Endodermal cell (in vitro differentiated cells): ENCODE measurements at regions not wholly inside any gene's neighbourhood (a gene's known extent, or its start where the extent isn't known, plus 50 kb on each side); places are given as distances from the start of the nearest gene placed in this dataset.
A peak's percentile ranks its signal among the peaks of the same experiment; 100 is the strongest.

Experiments
- DNase-seq: peaks from one replicate; pipeline ENCODE4 v3.0.0-alpha.2; 2017
- H3K27ac ChIP-seq: 2 replicates; pipeline ENCODE4 v1.5.1; 2013; ENCODE audit warnings: mild to moderate bottlenecking, low read depth, low read length, moderate library complexity
- H3K27me3 ChIP-seq: 2 replicates; pipeline ENCODE4 v1.6.1; 2013; ENCODE audit warnings: mild to moderate bottlenecking, low read length, moderate library complexity; ENCODE audit not compliant: insufficient read depth, control insufficient read depth, poor library complexity, severe bottlenecking
- H3K36me3 ChIP-seq: 2 replicates; pipeline ENCODE4 v1.7.0; 2013; ENCODE audit warnings: mild to moderate bottlenecking, low read length, moderate library complexity; ENCODE audit not compliant: control insufficient read depth, insufficient read depth
- H3K4me1 ChIP-seq: one replicate; pipeline ENCODE4 v1.7.0; 2013; ENCODE audit warnings: low read length; ENCODE audit not compliant: control insufficient read depth, insufficient read depth
- H3K4me3 ChIP-seq: 2 replicates; pipeline ENCODE4 v1.5.1; 2013; ENCODE audit warnings: mild to moderate bottlenecking, low read length, moderate library complexity
- H3K9ac ChIP-seq: 2 replicates; pipeline ENCODE4 v1.6.1; 2013; ENCODE audit warnings: mild to moderate bottlenecking, low read length, moderate library complexity; ENCODE audit not compliant: poor library complexity, severe bottlenecking; ENCODE audit errors: extremely low read depth
- H3K9me3 ChIP-seq: 2 replicates; pipeline ENCODE4 v1.6.1; 2013; ENCODE audit warnings: mild to moderate bottlenecking, low read length, moderate library complexity; ENCODE audit not compliant: control insufficient read depth
- H3K27ac Mint-ChIP-seq: 2 replicates; pipeline ENCODE4 v1.8.0; 2020; ENCODE audit warnings: mixed read lengths
- H3K27me3 Mint-ChIP-seq: 2 replicates; pipeline ENCODE4 v1.8.0; 2021; ENCODE audit warnings: mild to moderate bottlenecking, mixed read lengths; ENCODE audit not compliant: insufficient read depth
- H3K36me3 Mint-ChIP-seq: 2 replicates; pipeline ENCODE4 v1.8.0; 2020; ENCODE audit warnings: low read depth, mixed read lengths
- H3K4me1 Mint-ChIP-seq: 2 replicates; pipeline ENCODE4 v1.8.0; 2020; ENCODE audit warnings: mixed read lengths
- H3K4me3 Mint-ChIP-seq: 2 replicates; pipeline ENCODE4 v1.8.0; 2020; ENCODE audit warnings: mild to moderate bottlenecking, moderate library complexity, mixed read lengths
- H3K9me3 Mint-ChIP-seq: 2 replicates; pipeline ENCODE4 v1.8.0; 2020; ENCODE audit warnings: mild to moderate bottlenecking, mixed read lengths
- CTCF ChIP-seq: fragments of 200-600 bp; sonication (generic); conservative IDR thresholded peaks from 2 replicates; pipeline ENCODE4 v1.5.0; 2021; ENCODE audit warnings: antibody characterized with exemption, mild to moderate bottlenecking
- WGBS, 2 experiments: methylation state at CpG; one replicate each; pipeline versions ENCODE4 v1.1.5 to v1.1.7; 2013; ENCODE audit warnings: missing lambda C conversion rate in 2 of 2, mixed read lengths in 1 of 2; ENCODE audit not compliant: insufficient coverage in 1 of 2, insufficient read length in 1 of 2; 5-methylcytosine and 5-hydroxymethylcytosine counted together

DNA sequence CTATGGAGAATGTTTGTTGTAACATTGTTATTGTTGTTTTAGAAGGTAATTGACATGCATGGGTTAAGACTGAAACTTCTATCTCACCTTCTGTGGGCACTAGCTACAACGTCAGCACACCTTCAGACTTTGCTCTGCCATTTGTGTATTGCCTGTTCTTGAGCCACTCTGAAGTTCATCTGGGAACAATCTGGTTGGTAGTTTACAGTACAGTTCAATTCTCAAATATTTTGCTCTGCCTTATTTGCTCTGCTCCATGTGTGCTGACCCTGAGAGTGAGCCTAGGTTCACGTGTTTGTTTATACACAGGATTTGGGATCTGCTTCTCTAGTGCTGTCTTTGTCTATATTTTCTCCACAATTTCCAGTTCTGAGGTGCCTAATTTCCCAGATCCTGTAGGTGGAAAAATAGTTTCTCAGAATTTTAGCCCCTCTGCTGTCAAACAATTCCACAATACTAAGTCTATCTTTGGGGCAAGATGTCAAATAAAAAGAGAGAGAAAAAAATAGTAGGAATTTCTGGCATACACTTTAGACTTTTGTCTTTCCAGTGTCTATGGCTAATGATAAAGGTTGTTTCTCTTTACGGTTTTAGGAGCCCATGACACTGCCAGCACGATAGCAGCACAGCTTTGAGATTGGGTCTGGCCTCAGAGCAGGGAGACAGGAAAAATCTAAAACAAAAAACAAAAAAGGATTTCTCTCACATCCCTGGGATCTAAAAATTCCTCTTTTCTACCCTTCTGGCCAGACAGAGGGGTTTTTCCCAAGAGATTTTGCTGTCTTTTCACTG, 721.4 kb downstream of the VGLL3 start:
- Mint-ChIP-seq H3K4me3 (no peak overlapping the region), H3K36me3 (no peaks in the 10 kb centered on the region), H3K27ac (peak overlapping the region; percentile 41), H3K9me3 (peaks cover 8% of the 10 kb centered on the region), H3K27me3 (no peaks in the 10 kb centered on the region), H3K4me1 (peaks cover 10% of the 10 kb centered on the region)
- Histone ChIP-seq H3K4me1 (no peaks in the 10 kb centered on the region), H3K27me3 (no peaks in the 10 kb centered on the region), H3K9me3 (peaks cover 5% of the 10 kb centered on the region), H3K36me3 (no peaks in the 10 kb centered on the region), H3K9ac (no peak overlapping the region), H3K27ac (no peak overlapping the region), H3K4me3 (no peak overlapping the region)
- DNase-seq: no peak
- TF ChIP-seq CTCF: no peak
- WGBS, 2 experiments: 86 to 87% methylated on average over 3 to 4 of the region's 4 CpGs

DNA sequence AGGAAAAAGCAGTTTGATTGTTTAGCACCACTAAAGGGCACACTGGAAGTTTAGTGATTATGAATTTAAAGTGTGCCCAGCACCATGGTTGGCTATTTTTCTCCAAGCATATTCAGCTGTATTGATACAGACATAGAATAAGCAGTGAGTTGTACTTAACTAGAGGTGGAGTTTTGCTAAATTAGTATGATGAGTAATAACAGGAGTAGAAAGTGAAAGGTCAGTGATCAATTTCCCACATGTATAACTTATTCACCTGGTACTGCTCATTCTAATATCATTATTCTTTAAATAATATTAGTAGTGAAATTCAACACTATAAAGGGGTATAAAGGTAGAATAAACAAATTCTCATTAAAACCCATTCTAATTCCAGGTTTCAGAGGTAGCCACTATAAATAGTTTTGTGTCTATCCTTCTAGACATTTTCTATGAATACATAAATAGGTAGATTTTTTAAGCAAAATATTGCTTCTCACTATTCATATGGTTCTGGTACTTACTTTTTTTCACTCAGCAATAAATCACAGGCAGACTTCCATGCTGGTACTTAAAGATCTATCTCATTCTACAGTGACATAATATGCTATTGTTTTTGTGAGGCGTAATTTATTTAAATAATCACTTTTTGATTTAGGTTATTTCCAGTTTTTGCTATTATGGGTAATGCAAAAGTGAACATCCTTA, 732.9 kb downstream of the VGLL3 start:
- no CpG with 5 or more reads among the region's 1 CpG for WGBS, 2 experiments

GRCh38 chr3:86254480-86254879, 736.5 kb downstream of the VGLL3 start:
- H3K27me3 ChIP-seq: no peaks in the 10 kb centered on the region
- no peaks in the 10 kb centered on the region for H3K4me1 Mint-ChIP-seq

More for the DNA sequence above, 732.9 kb downstream of the VGLL3 start:
- Histone ChIP-seq H3K36me3 (no peaks in the 10 kb centered on the region), H3K27me3 (no peaks in the 10 kb centered on the region), H3K4me3 (no peak overlapping the region), H3K9me3 (peaks cover 7% of the 10 kb centered on the region), H3K4me1 (no peaks in the 10 kb centered on the region), H3K9ac (no peak overlapping the region), H3K27ac (no peak overlapping the region)
- H3K36me3 Mint-ChIP-seq: no peaks in the 10 kb centered on the region
- no peaks in the 10 kb centered on the region for H3K4me1 Mint-ChIP-seq
- no peak overlapping the region for H3K4me3 Mint-ChIP-seq
- no peaks in the 10 kb centered on the region for H3K9me3 Mint-ChIP-seq
- TF ChIP-seq CTCF: no peak
- no peak for DNase-seq
- H3K27ac Mint-ChIP-seq: peak overlapping the region; percentile 6
- H3K27me3 Mint-ChIP-seq: no peaks in the 10 kb centered on the region

More at GRCh38 chr3:86254480-86254879, 736.5 kb downstream of the VGLL3 start:
- Mint-ChIP-seq H3K27me3 (no peaks in the 10 kb centered on the region), H3K9me3 (no peaks in the 10 kb centered on the region), H3K27ac (no peak overlapping the region), H3K4me3 (no peak overlapping the region), H3K36me3 (no peaks in the 10 kb centered on the region)
- TF ChIP-seq CTCF: no peak
- no peak overlapping the region for H3K9ac ChIP-seq
- H3K27ac ChIP-seq: no peak overlapping the region
- 92 to 100% methylated on average over 6 of the region's 6 CpGs for WGBS, 2 experiments
- H3K4me3 ChIP-seq: no peak overlapping the region
- no peaks in the 10 kb centered on the region for H3K36me3 ChIP-seq
- DNase-seq: no peak
- H3K4me1 ChIP-seq: no peaks in the 10 kb centered on the region
- H3K9me3 ChIP-seq: no peaks in the 10 kb centered on the region
